ENCODE measurements at regions not wholly inside any gene's neighbourhood (a gene's known extent, or its start where the extent isn't known, plus 50 kb on each side); places are given as distances from the start of the nearest gene placed in this dataset.
A peak's percentile ranks its signal among the peaks of the same experiment; 100 is the strongest.

- H3K4me3 ChIP-seq (ENCODE audit: low read length) = no peak overlapping the region
- TF ChIP-seq CTCF (conservative IDR thresholded peaks at IDR 0.05; ENCODE audit: low read depth, low read length) = no peak
- DNase-seq (ENCODE audit: low read depth) = no peak
Measured at GRCh38 chr4:152269448-152270191, 266.3 kb downstream of the FBXW7 start.

GRCh38 chr4:152267811-152268210, 268.1 kb downstream of the FBXW7 start:
- no peak for TF ChIP-seq CTCF (conservative IDR thresholded peaks at IDR 0.05; ENCODE audit: low read depth, low read length)
- no peak overlapping the region for H3K4me3 ChIP-seq (ENCODE audit: low read length)
- no peak for DNase-seq (ENCODE audit: low read depth)

GRCh38 chr4:152266831-152267480, 268.9 kb downstream of the FBXW7 start:
- no peak for TF ChIP-seq CTCF (conservative IDR thresholded peaks at IDR 0.05; ENCODE audit: low read depth, low read length)
- no peak overlapping the region for H3K4me3 ChIP-seq (ENCODE audit: low read length)
- no peak for DNase-seq (ENCODE audit: low read depth)

GRCh38 chr4:152265149-152265621, 270.7 kb downstream of the FBXW7 start:
- no peak for TF ChIP-seq CTCF (conservative IDR thresholded peaks at IDR 0.05; ENCODE audit: low read depth, low read length)
- no peak overlapping the region for H3K4me3 ChIP-seq (ENCODE audit: low read length)
- DNase-seq (ENCODE audit: low read depth) = no peak

GRCh38 chr4:152264106-152264505, 271.8 kb downstream of the FBXW7 start:
- no peak for DNase-seq (ENCODE audit: low read depth)
- H3K4me3 ChIP-seq (ENCODE audit: low read length) = no peak overlapping the region
- TF ChIP-seq CTCF (conservative IDR thresholded peaks at IDR 0.05; ENCODE audit: low read depth, low read length) = no peak

- TF ChIP-seq CTCF (conservative IDR thresholded peaks at IDR 0.05; ENCODE audit: low read depth, low read length) = no peak
- peak; percentile 51 for DNase-seq (ENCODE audit: low read depth)
- H3K4me3 ChIP-seq (ENCODE audit: low read length) = no peak overlapping the region
Measured at GRCh38 chr4:152259866-152260265, 276.0 kb downstream of the FBXW7 start.

Measured in retinal pigment epithelial cell (primary cell).